Stimulated activated CD8-positive, alpha-beta memory T cell treated with anti-CD3 and anti-CD28 coated beads, Interleukin-15, amount 100 ng/mL, for 1 hour (primary cell): ENCODE measurements at regions not wholly inside any gene's neighbourhood (a gene's known extent, or its start where the extent isn't known, plus 50 kb on each side); places are given as distances from the start of the nearest gene placed in this dataset.
"Not testable (repeated sequence)": the region's sequence is repeated elsewhere in the genome, so short reads cannot be mapped to it uniquely, and the experiment has no call there.

Experiments used
- DNase-seq: peaks from one replicate; pipeline ENCODE4 v3.0.0-alpha.2; 2020; ENCODE audit warnings: low read depth

DNA sequence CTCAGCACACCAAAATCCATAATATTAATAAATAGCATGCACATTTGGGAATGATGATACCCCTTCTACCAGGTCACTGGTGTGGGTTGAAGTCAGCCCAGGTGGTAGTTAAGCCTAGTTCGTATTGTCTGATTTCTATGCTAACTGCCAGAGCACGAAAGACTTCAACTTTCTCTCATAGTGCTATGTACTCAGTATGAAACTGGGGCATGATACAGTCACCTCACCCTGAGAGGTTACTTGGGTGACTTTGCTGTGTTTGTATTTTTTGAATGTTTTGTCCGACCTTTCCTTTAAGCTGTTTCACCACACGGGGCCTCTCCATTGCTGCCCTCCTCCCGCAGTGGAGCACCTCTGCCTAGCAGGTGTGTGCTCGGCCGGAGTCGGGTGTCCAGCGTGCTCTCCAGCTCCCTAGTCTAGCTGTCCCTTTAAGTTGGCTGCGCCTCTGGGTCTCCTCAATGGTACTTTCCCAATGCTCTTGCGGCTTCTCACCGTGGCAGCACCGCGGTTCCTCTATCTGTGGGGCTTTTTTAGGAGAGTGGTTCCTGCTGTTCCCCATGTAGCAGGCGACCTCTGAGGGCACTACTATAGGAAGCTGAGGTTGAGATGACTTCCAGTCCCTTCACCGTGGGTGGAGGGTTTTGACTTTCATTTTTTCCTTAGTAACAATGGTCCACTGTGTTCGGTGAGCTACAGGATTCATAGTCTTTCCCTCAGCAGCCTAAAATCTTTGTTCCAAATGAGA lies 524.0 kb upstream of the PFKP start:
- no peak for DNase-seq

DNA sequence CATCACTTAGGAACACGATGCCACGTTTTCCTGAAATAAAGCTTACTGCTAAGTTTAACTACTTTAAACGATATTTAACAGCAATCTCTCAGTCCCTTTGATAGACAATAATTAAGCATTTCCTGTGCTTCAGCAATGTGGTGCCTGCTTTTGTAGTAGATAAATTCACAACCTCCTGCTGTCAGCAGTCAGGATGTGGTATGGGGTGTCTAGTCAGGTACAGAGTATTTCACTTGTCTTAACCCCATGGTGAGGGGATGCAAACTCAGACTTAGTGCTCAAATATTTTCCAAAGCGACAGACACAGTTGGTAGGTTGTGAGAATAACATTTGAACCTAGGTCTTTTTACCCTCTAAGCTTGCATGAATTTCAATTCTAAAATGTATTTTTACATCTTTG lies 526.2 kb upstream of the PFKP start:
- no peak for DNase-seq

DNA sequence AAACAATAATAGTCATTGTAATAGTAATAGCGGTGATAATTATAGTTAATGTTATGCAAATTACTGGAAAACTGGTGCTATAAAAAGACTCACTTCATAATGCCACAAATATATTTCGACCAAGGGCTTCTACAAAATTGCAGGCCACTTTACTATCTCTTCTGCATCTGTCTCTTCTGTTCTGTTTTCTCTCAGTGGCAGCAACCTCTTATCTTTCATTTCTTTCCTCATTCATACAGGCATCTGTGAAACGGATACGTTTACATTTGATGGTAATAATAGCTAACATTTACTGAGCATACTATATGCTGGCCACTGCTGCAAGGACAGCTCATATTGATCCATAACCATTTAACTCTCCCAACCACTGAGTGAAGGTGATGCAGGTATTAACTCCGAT lies 537.4 kb upstream of the PFKP start:
- DNase-seq = no peak

DNA sequence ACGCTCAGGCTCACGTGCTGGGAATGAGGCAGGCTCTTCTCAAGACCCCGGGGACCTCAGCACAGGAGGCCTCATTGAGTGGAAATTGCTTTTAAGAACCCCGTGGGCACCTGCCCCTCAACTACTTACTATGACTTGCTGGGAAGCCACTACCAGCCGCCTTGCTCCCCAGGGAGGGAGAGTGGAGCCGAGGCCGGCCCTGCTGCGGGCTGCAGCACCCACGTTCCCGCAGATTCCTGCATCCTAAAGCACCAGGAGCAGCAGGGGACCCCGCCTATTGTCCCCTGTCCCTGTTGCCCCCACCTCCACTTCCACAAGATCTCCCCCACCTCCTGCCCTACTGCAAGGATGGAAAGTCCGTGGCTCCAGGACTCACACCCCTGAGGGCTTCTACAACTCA lies 541.6 kb upstream of the PFKP start:
- DNase-seq = no peak

DNA sequence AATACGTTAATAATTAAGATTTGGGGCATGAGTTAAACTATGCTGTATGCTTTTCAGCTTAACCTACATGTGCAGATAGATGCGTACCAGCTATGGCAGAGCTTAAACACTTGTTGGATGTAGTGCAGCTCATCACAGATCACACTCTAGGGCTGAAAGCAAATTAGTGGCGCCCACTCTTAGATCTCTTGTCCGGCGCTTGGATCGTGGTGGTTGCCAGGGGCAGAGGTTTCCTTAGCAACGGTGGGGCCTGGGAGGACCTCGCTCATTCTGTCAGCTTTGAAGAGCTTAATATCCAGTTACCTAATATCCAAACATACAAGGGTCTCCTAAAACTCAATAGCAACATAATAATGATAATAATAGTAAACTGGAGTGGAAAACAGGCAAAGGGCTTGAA lies 548.2 kb upstream of the PFKP start:
- DNase-seq = no peak

DNA sequence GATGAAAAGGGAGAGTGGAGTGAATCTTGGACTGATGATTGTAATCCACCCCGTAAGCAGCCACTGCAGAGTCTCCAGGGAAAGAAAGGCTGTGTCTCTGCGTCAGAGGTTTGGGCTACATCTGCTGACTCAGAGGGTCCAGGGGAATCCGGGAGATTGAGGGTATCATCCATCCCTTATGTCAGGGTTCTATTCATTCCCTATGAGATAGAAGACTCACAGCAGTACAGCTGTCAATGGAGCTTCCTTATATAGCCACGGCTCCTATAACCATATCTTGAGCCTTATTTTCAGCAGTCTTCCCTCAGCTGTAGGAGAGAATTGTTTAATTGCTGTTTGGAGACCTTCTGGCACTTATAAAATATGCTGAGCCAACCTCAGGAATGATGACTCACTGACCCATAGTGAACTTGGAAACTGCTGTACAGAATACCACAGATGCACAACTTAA lies 558.2 kb upstream of the PFKP start:
- no peak for DNase-seq

GRCh38 chr10:2501366-2501940 lies 565.9 kb upstream of the PFKP start:
- not testable (repeated sequence) for DNase-seq

GRCh38 chr10:2494399-2494798 lies 572.9 kb upstream of the PFKP start:
- no peak for DNase-seq

DNA sequence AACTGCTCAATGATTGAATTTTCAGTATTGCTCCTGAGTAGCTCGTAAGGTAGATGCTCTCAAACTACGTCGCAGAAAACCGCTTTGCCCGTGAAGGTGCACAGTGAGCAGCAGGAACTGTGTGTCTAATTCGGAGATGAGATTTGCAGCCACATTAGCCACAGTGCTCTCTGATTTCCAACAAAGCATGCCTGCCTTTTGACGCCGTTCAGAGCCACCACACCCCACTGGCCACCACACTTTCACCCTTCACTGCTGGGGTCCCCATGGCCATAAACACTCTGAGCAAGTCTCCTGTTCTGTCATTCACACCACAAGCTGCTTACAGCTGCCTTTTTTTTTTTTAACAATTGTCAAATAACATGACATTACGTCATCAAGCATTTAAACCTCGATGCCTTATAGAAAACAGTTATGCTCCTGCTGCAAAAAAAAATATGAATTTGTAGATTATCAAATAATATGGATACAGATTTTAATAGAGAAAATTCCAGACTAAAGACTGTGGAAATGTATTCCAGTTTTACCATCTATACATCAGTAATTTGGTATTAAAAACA lies 578.8 kb upstream of the PFKP start:
- no peak for DNase-seq

- no peak for DNase-seq
These were observed 579.4 kb upstream of the PFKP start for GRCh38 chr10:2487921-2488320.

DNA sequence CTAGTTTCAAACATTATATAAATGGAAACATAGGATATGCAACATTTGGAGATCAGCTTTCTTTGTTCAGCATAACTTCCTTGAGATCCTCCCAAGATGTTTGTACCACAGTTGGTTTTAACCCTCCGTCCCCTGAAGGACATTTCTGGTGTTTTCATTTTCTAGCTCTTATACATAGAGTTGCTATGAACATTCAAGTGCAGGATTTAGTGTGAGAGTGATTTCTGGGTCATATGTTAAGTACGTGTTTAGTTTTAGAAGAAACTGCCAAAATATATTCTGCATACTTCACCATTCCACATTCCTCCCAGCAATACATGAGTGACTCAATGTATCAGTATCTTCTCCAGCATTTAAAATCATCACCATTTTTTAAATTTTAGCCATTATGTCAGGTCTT lies 588.7 kb upstream of the PFKP start:
- no peak for DNase-seq

- DNase-seq = no peak
These were observed 590.4 kb upstream of the PFKP start for GRCh38 chr10:2476812-2477553.

- no peak for DNase-seq
These were observed 591.0 kb upstream of the PFKP start for GRCh38 chr10:2476218-2476811.

DNA sequence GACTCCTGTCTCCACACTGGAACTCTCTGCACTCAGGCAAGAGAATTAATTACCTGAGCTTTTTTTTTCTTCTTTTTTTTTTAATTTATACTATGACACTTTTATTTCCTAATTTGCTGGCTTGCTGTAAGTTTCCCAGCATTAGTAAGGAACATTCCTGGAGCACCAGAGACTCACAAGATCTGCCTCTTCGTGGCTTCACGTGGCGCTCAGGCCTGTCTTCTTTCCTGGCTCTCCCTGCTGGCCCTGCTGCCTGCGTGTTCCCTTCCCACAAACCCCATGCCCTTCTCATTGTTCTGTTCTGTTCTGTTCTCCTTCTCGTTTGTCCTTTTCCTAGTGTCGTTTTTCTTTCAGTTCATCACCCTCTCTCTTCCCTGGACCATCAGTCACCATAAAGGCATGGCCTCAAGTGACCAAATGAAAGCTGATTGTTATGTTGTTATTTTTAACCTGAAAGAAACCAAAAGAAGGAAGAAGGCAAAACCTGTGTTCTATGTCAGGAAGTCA lies 591.6 kb upstream of the PFKP start:
- no peak for DNase-seq

DNA sequence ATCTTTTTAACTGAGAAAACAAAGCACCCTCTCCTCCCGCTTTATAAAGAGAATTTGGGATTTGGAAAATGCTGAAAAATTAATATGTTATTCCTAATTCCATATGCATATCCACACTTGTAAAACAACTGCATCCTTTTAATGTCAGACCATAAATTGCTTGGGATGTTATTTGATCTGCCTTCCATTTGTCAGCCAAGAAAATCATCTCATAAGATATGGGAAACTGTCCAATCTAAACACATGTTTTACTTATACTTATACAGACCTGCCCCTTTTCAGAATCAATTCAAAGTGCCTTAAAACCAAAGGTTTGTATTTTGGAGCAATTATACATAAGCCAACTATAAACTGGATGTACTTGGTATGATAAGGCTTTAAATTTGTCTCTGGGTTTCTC lies 595.5 kb upstream of the PFKP start:
- DNase-seq = no peak

DNA sequence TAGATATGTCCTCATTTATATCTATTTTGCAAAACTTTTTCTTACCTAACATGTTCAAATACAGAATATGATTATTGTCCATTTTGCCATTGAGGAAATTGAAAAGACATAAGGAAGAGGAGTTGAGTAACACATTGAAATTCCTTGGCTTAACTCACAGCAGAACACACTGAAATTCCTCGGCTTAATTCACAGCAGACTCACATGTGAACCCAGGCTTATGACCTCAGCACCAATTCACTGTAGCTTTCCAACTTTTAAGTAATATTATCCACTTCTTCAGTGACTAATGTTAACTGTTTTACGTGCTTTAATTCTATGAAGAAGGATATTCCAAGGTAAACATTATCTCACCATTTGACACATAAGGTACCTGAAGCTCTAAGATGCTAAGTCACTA lies 597.5 kb upstream of the PFKP start:
- DNase-seq = no peak

DNA sequence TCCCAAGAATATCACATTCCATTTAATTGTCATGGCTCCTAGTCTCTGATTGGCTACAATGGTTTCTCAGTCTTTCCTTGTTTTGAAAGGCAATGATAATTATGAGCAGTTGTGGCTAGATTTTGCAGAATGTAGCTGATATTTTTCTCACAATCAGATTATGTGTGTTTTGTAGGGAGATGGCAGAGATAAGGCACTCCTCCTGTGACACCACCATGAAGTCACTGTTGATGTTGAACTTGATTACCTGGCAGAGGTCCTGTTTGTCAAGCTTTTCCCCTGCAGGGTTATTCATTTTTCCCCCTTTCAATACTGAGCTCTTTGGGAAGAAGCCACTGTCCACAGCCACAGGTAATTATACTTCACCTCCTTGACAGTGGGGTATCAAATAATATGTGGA lies 602.9 kb upstream of the PFKP start:
- DNase-seq = no peak

DNA sequence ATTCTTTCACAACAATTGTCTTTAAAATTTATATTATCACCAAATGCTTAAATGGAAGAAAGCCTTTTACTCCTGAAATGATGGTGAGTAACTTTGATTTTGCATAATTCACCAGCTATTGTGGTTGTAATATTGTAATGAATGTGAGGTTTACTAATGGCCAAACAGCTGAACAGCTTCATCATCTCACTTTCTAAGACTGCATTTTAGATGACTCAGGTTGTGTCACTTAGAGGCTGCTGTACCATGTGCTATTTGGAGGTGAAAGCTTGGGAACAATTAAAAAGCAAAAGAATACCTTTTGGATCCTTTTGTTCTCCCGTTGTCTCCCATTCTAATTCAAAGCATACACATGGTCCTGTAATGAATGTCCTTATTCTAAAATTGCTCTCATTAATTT lies 604.0 kb upstream of the PFKP start:
- DNase-seq = no peak

DNA sequence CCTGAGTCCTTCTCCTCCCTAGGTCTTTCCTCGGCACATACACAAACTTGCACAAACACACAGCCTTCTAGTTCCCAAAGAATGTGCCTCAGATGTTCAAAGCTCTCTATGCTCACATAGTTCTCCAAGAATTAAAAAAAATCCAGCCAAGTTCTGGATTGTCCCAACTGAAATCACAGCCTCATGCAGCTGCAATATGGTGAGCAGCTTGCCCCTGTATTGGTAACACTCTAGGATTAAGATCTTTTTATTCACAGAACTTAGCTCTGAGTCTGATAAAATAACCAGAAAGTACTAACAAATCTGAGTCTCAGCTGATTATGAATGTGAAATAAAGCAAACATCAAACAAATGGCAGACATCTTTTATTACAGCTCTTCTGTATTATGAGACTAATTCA lies 604.8 kb upstream of the PFKP start:
- no peak for DNase-seq

DNA sequence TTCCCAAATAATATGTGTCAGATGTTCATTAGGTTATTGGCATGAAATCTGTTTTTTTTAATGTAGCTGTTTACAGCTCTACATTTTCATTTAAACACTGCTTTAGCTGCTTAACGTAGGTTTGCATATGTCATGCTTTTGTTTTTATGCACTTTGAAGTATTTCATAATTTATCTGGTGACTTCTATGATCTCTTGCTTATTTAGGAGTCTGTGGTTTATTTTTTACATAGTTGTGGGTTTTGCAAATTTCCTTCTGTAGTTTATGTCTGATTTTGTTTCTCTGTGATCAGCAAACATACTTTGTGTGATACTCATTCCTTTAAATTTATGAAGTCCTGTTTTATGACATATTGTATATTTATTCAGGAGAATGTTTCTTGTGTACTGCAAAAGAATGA lies 606.5 kb upstream of the PFKP start:
- no peak for DNase-seq

DNA sequence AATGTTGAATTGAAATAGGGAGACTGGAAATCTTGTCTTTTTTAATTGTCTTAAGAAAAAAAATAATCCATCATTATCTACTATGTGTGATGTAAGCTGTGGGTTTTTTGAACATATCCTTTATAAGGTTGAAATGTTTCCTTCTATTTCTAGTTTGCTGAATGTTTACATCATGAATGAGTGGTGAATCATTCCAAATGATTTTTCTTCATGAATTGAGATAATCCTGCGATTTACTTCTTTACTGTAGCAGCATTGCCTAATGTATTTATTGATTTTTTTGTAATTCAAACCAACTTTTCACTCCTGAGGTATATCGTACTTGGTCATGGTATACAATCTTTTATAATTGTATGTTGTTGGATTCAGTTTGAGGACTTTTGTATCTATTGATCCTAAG lies 607.6 kb upstream of the PFKP start:
- no peak for DNase-seq

GRCh38 chr10:2456834-2457233 lies 610.5 kb upstream of the PFKP start:
- no peak for DNase-seq

DNA sequence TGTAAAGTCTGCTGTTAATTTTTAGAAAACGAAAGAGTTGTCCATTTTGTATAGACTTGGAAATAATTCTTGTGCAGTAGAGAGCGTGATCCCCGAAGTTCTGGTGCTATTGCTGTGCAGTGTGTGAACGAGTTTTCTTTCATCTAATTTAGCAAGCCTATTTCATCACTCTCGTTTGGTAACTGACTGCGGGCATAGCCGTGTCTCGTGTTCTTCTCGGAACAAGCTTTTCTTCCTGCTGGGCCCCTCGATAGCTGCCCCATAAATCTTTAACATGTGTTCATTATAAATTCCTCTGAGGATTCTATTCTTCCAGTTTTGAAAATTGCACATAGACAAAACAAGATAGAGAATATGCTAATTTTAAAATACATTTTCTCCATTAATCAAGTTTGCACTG lies 622.0 kb upstream of the PFKP start:
- DNase-seq = no peak
